Hepatocyte (in vitro differentiated cells): ENCODE measurements at regions not wholly inside any gene's neighbourhood (a gene's known extent, or its start where the extent isn't known, plus 50 kb on each side); places are given as distances from the start of the nearest gene placed in this dataset.

Source experiments
- DNase-seq: peaks from one replicate; pipeline ENCODE4 v3.0.0-alpha.2; 2016; ENCODE audit warnings: low spot score
- H2AFZ ChIP-seq: fragments of 200-600 bp; sonication (generic); 2 replicates; pipeline ENCODE4 v1.6.0; 2016; ENCODE audit warnings: antibody characterized with exemption, mild to moderate bottlenecking
- H3K27ac ChIP-seq: fragments of 200-600 bp; sonication (generic); 2 replicates; pipeline ENCODE4 v1.5.1; 2016; ENCODE audit warnings: mild to moderate bottlenecking
- H3K27me3 ChIP-seq: fragments of 200-600 bp; sonication (generic); 2 replicates; pipeline ENCODE4 v1.6.1; 2016
- H3K36me3 ChIP-seq: fragments of 200-600 bp; sonication (generic); replicated peaks from 2 replicates; pipeline ENCODE4 v1.5.1; 2016; ENCODE audit warnings: low read depth; ENCODE audit not compliant: insufficient read depth
- H3K4me1 ChIP-seq: fragments of 200-600 bp; sonication (generic); 2 replicates; pipeline ENCODE4 v1.5.1; 2016; ENCODE audit warnings: mild to moderate bottlenecking, moderate library complexity; ENCODE audit not compliant: insufficient read depth
- H3K4me2 ChIP-seq: fragments of 200-600 bp; sonication (generic); 2 replicates; pipeline ENCODE4 v1.6.0; 2016
- H3K4me3 ChIP-seq: fragments of 200-600 bp; sonication (generic); 2 replicates; pipeline ENCODE4 v1.5.1; 2016; ENCODE audit warnings: mild to moderate bottlenecking
- H3K79me2 ChIP-seq: fragments of 200-600 bp; sonication (generic); 2 replicates; pipeline ENCODE4 v1.6.0; 2017; ENCODE audit warnings: mild to moderate bottlenecking
- H3K9me2 ChIP-seq: fragments of 200-600 bp; sonication (generic); replicated peaks from 2 replicates; pipeline ENCODE4 v1.6.0; 2017; ENCODE audit warnings: mild to moderate bottlenecking; ENCODE audit not compliant: insufficient read depth
- H3K9me3 ChIP-seq: fragments of 200-600 bp; sonication (generic); 2 replicates; pipeline ENCODE4 v1.5.1; 2016; ENCODE audit warnings: low read depth, mild to moderate bottlenecking
- H4K20me1 ChIP-seq: fragments of 200-600 bp; sonication (generic); 2 replicates; pipeline ENCODE4 v1.6.0; 2016; ENCODE audit warnings: mild to moderate bottlenecking; ENCODE audit not compliant: insufficient read depth, poor library complexity, severe bottlenecking
- EZH2 ChIP-seq: fragments of 200-600 bp; sonication (generic); IDR thresholded peaks from 2 replicates; pipeline ENCODE4 v1.6.1; 2016; ENCODE audit warnings: antibody characterized with exemption, mild to moderate bottlenecking, borderline replicate concordance
- EZH2phosphoT487 ChIP-seq: fragments of 200-600 bp; sonication (generic); IDR thresholded peaks from one replicate; pipeline ENCODE4 v1.6.1; 2018; ENCODE audit warnings: antibody characterized with exemption, mild to moderate bottlenecking, low read depth, moderate library complexity; ENCODE audit not compliant: unreplicated experiment, severe bottlenecking
- WGBS: methylation state at CpG from one replicate; pipeline ENCODE4 v1.1.6; 2016; ENCODE audit warnings: low lambda C conversion rate; ENCODE audit errors: missing lambda C conversion rate; 5-methylcytosine and 5-hydroxymethylcytosine counted together
- TF ChIP-seq, protein P1 (sequence below): fragments of 200-600 bp; sonication (generic); IDR thresholded peaks from 2 replicates; pipeline ENCODE4 v1.5.1; 2016; ENCODE audit warnings: antibody characterized with exemption, mild to moderate bottlenecking; ENCODE audit not compliant: poor library complexity

DNA sequence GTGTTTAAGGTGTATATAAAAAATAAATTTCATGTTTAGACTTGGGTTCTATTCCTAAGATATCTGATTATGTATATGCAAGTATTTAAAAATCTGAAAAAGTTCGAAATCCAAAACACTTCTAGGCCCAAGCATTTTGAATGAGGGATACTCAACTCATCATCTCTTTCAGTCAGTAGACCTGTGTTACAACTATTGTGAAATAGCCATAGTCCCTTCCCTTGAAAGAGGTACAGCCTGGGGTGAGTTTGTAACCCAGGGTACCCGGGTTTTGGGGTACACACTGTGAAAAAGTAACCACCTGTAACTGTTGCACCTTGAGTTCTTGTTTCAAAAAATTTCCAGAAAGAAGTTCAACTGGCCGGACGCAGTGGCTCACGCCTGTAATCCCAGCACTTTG, 76.6 kb upstream of the DOK5 start:
- no peaks in the 10 kb centered on the region for H3K36me3 ChIP-seq
- no peaks in the 10 kb centered on the region for H3K9me3 ChIP-seq
- H3K4me1 ChIP-seq: no peaks in the 10 kb centered on the region
- H3K79me2 ChIP-seq: no peaks in the 10 kb centered on the region
- no peaks in the 10 kb centered on the region for H4K20me1 ChIP-seq
- DNase-seq: no peak
- H2AFZ ChIP-seq: no peak overlapping the region
- no peaks in the 10 kb centered on the region for H3K27me3 ChIP-seq
- H3K4me3 ChIP-seq: no peak overlapping the region
- TF ChIP-seq, protein P1, sequence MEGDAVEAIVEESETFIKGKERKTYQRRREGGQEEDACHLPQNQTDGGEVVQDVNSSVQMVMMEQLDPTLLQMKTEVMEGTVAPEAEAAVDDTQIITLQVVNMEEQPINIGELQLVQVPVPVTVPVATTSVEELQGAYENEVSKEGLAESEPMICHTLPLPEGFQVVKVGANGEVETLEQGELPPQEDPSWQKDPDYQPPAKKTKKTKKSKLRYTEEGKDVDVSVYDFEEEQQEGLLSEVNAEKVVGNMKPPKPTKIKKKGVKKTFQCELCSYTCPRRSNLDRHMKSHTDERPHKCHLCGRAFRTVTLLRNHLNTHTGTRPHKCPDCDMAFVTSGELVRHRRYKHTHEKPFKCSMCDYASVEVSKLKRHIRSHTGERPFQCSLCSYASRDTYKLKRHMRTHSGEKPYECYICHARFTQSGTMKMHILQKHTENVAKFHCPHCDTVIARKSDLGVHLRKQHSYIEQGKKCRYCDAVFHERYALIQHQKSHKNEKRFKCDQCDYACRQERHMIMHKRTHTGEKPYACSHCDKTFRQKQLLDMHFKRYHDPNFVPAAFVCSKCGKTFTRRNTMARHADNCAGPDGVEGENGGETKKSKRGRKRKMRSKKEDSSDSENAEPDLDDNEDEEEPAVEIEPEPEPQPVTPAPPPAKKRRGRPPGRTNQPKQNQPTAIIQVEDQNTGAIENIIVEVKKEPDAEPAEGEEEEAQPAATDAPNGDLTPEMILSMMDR: no peak
- TF ChIP-seq EZH2: no peak
- TF ChIP-seq EZH2phosphoT487: no peak
- H3K4me2 ChIP-seq: no peak overlapping the region
- no peaks in the 10 kb centered on the region for H3K9me2 ChIP-seq
- no peak overlapping the region for H3K27ac ChIP-seq
- 91% methylated on average over 5 of the region's 5 CpGs for WGBS

DNA sequence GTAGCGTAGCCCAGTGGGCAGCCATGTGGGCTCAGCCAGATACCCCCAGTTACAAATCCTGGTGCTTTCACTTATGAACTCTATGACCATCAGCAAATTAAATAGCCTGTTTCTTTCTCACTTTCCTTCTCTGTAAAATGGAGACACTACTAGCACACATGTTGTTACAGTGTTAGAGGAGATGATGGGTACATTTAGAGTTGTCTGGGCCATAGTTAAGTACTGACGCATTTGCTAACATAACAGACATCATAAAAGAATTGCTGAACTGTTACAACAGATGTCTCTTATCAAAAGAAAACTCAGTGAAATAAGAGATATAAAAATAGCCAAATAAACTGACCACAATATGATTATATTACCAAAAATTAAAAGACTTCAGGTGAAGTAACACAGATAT, 69.9 kb upstream of the DOK5 start:
- Histone ChIP-seq H4K20me1 (no peaks in the 10 kb centered on the region), H3K9me3 (no peaks in the 10 kb centered on the region), H3K9me2 (no peaks in the 10 kb centered on the region), H2AFZ (no peak overlapping the region), H3K79me2 (no peaks in the 10 kb centered on the region), H3K27me3 (no peaks in the 10 kb centered on the region), H3K4me2 (no peak overlapping the region), H3K4me1 (no peaks in the 10 kb centered on the region), H3K27ac (no peak overlapping the region), H3K36me3 (no peaks in the 10 kb centered on the region), H3K4me3 (no peak overlapping the region)
- DNase-seq: no peak
- no peak for TF ChIP-seq EZH2phosphoT487
- TF ChIP-seq EZH2: no peak
- TF ChIP-seq, protein P1: no peak
- 93% methylated on average over 2 of the region's 2 CpGs for whole genome bisulfite sequencing

DNA sequence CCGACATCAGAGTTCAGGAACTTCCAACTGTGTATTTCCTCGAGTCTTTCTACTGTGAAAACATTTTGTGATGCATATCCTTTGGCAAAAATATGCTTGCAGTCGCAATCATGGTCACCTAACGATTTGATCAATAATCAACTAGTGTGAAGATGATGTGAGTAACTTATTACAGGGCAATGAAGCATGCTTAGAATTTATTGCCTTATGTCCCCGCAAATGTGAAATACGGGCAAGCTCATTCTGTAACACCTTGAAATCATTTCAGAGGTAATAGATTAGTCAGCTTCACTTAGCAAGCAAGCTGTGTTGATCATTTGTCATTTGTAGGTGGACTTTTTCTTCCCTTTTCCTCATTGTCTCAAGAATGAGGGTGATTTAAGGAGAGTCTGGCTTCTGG, 67.9 kb upstream of the DOK5 start:
- no peak for TF ChIP-seq EZH2
- TF ChIP-seq EZH2phosphoT487: no peak
- TF ChIP-seq, protein P1: no peak
- no peaks in the 10 kb centered on the region for H3K36me3 ChIP-seq
- H4K20me1 ChIP-seq: no peaks in the 10 kb centered on the region
- no peaks in the 10 kb centered on the region for H3K9me2 ChIP-seq
- no peaks in the 10 kb centered on the region for H3K27me3 ChIP-seq
- H3K4me2 ChIP-seq: no peak overlapping the region
- H3K79me2 ChIP-seq: no peaks in the 10 kb centered on the region
- WGBS: 83% methylated on average over 6 of the region's 6 CpGs
- no peaks in the 10 kb centered on the region for H3K9me3 ChIP-seq
- DNase-seq: no peak
- H3K4me3 ChIP-seq: no peak overlapping the region
- H2AFZ ChIP-seq: no peak overlapping the region
- H3K4me1 ChIP-seq: no peaks in the 10 kb centered on the region
- H3K27ac ChIP-seq: no peak overlapping the region

DNA sequence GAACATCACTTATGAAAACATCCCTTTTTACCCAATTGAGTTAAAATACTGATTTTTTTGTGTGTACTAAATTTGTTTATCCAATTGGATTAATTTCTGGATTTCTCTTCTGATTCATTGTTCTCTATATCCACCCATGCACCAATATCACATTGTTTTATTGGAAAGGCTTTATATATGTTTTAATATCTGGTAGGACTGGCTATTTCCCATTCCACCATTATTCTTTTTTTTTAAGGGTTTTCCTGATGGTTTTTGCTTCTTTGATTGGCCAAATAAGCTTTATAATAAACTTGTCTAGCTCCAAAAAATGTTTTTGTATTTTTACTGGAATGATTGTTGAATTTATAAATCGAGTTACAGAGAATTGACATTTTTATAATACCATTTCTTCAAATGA, 59.4 kb upstream of the DOK5 start:
- H3K27ac ChIP-seq: no peak overlapping the region
- H3K36me3 ChIP-seq: no peaks in the 10 kb centered on the region
- H3K4me3 ChIP-seq: no peak overlapping the region
- no peaks in the 10 kb centered on the region for H3K9me3 ChIP-seq
- DNase-seq: no peak
- no peaks in the 10 kb centered on the region for H3K79me2 ChIP-seq
- H3K4me2 ChIP-seq: no peak overlapping the region
- H4K20me1 ChIP-seq: no peaks in the 10 kb centered on the region
- H3K9me2 ChIP-seq: no peaks in the 10 kb centered on the region
- TF ChIP-seq EZH2phosphoT487 (no peak), EZH2 (no peak)
- TF ChIP-seq, protein P1: no peak
- H3K4me1 ChIP-seq: no peaks in the 10 kb centered on the region
- no peaks in the 10 kb centered on the region for H3K27me3 ChIP-seq
- H2AFZ ChIP-seq: no peak overlapping the region
- 65% methylated on average over 1 of the region's 1 CpG for WGBS
